Ishikawa (cell line): ENCODE measurements at regions not wholly inside any gene's neighbourhood (a gene's known extent, or its start where the extent isn't known, plus 50 kb on each side); places are given as distances from the start of the nearest gene placed in this dataset.

ENCODE experiments used
- RAD21 ChIP-seq: IDR thresholded peaks from 2 replicates; pipeline ENCODE4 v1.6.1; 2012; ENCODE audit warnings: low read depth
- TEAD4 ChIP-seq: IDR thresholded peaks from 2 replicates; pipeline ENCODE4 v1.6.1; 2012

DNA sequence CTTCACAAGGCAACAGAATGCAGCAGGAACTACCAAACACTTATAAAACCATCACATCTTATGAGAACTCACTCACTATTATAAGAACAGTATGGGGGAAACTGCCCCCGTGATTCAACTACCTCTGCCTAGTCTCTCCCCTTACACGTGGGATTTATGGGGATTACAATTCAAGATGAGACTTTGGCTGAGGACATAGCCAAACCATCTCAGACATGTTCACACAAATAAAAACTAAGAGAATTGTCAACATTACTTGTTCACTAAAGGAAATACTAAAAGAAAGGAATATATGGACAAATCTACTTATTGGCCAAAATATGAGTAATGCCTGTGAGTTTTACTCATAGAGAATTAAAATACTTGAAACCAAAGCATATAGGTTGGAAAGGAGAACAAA is 505.1 kb downstream of the IGSF11 start:
- TF ChIP-seq TEAD4: no peak
- no peak for TF ChIP-seq RAD21
